RWPE1 (cell line): ENCODE measurements at regions not wholly inside any gene's neighbourhood (a gene's known extent, or its start where the extent isn't known, plus 50 kb on each side); places are given as distances from the start of the nearest gene placed in this dataset.
"Not testable (repeated sequence)": the region's sequence is repeated elsewhere in the genome, so short reads cannot be mapped to it uniquely, and the experiment has no call there.

Source experiments
- CTCF ChIA-PET: fragments of 350-600 bp; sonication (Branson Sonifier 250); formaldehyde crosslinking; extraction: SDS; loops from one replicate; lab custom pipeline; 2021; lab: Yijun Ruan, JAX
- POLR2A ChIA-PET: fragments of 400-600 bp; formaldehyde crosslinking; extraction: SDS; loops from one replicate; lab custom pipeline; 2020; ENCODE audit warnings: antibody characterized with exemption; ENCODE audit not compliant: low non-redundant PET; lab: Yijun Ruan, JAX
- DNase-seq: peaks from one replicate; pipeline ENCODE4 v3.0.0; 2012; ENCODE audit warnings: low spot score
- H3K27ac ChIP-seq: fragments of 450-650 bp; 2 replicates; pipeline ENCODE4 v1.5.1; 2017
- TF ChIP-seq, protein P1 (sequence below): fragments of 450-650 bp; conservative IDR thresholded peaks from 2 replicates; pipeline ENCODE4 v1.5.1; 2017; ENCODE audit warnings: low read depth, mild to moderate bottlenecking

GRCh38 chr6:167238146-167238693, 52.9 kb upstream of the UNC93A start:
- TF ChIP-seq, protein P1, sequence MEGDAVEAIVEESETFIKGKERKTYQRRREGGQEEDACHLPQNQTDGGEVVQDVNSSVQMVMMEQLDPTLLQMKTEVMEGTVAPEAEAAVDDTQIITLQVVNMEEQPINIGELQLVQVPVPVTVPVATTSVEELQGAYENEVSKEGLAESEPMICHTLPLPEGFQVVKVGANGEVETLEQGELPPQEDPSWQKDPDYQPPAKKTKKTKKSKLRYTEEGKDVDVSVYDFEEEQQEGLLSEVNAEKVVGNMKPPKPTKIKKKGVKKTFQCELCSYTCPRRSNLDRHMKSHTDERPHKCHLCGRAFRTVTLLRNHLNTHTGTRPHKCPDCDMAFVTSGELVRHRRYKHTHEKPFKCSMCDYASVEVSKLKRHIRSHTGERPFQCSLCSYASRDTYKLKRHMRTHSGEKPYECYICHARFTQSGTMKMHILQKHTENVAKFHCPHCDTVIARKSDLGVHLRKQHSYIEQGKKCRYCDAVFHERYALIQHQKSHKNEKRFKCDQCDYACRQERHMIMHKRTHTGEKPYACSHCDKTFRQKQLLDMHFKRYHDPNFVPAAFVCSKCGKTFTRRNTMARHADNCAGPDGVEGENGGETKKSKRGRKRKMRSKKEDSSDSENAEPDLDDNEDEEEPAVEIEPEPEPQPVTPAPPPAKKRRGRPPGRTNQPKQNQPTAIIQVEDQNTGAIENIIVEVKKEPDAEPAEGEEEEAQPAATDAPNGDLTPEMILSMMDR: no peak
- DNase-seq: no peak
- ChIA-PET POLR2A (no interaction called here), CTCF (interaction anchor here (0.6 kb wide), 1 partner anchor 133 kb away, joined by 3 read pairs; no protein-coding TSS in a partner anchor)
- no peak overlapping the region for H3K27ac ChIP-seq

DNA sequence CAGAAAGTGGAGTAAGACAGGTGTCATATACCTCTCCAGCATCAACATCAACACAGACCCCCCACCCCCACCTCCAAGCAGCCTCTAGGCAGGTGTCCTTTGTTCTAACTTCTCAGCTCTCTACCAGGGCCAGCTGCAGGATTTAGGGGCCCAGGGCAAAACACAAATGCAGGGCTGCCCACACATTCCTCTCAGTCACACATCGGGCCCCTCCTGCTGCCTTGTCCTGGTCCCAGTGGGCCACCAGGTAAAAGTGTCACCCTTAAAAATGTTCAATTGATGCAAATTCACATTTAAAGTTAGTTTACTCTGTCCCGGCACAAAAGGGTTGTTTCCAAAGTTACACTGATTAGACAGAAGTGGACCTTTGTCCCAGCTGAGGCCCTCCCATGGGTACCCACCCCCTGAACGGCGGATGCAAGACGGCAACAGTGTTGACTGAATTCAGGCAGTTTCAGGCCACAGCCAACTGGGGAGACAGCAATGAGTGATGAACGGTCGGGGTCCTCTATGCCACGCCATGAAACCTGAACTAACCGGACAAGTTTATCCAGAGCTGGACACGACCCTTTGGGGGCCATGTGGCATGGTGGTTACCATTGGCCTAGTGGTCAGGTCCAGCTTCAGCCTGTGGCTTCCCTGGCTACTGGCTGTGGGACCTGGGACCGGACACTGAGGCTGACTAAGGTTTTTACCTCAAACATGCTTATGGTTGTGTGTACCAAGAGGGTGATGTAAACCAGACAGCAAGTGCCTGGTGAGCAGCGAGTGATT, 52.2 kb upstream of the UNC93A start:
- CTCF ChIA-PET: interaction anchor here (0.6 kb wide), 1 partner anchor 133 kb away, joined by 3 read pairs; no protein-coding TSS in a partner anchor
- POLR2A ChIA-PET: no interaction called here
- DNase-seq: no peak
- H3K27ac ChIP-seq: no peak overlapping the region
- TF ChIP-seq, protein P1: no peak

DNA sequence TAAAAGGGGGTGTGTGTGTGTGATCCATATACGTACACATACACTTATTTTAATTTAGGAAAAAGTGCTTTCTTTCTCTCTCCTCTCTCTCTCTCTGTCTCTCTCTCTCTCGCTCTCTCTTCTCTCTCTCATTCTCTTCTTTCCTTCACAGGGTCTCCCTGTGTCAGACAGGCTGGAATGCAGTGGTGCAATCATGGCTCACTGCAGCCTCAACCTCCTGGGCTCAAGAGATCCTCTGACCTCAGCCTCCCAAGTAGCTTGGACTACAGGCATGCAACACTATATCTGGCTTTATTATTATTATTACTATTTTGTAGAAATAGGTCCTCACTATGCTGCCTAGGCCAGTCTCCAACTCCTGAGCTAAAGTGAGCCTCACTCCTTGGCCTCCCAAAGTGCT, 51.6 kb upstream of the UNC93A start:
- POLR2A ChIA-PET, DNase-seq, CTCF ChIA-PET, H3K27ac ChIP-seq: not testable (repeated sequence)

DNA sequence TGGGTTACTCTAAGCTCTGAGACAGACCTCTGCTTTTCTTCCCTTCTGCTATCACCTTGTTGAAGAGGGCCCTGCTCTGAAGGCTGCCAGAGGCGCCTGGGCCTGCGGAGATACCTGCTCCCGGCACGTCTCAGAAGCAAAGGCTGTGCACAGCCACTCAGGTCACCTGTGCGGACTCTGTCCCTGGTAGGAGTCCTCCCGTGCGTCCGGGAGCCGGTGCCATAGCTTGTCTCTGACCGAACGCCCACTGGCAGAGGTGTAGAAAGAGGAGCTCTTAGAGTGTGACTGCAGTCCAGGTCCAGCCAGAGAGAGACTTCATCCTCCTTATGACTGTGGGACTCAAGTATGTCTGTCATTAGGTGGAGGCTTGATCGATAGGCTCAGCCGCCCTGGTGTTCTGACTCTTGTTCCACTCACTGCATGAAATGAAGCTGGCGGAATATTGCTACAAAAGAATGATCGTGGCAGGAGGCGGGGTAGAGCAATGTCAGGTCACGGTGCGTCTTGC, 51.0 kb upstream of the UNC93A start:
- TF ChIP-seq, protein P1: no peak
- DNase-seq: no peak
- H3K27ac ChIP-seq: no peak overlapping the region
- ChIA-PET POLR2A (no interaction called here), CTCF (no interaction called here)
